HCT116 (cell line): ENCODE measurements at regions not wholly inside any gene's neighbourhood (a gene's known extent, or its start where the extent isn't known, plus 50 kb on each side); places are given as distances from the start of the nearest gene placed in this dataset.

Experiments
- ATAC-seq: fragments of 200-7000 bp; cut with Tn5 transposase; 2 replicates; pipeline ENCODE4 v1.9.1; 2020; ENCODE audit warnings: mild to moderate bottlenecking, moderate library complexity
- BruUV-seq: library from RNA; stranded (reverse); fragments of 400-500 nt; replicated peaks from 2 replicates; lab custom pipeline; 2021; lab: Mats Ljungman, UMichigan
- CTCF ChIA-PET: fragments of 300-600 bp; sonication (Branson Sonifier 250); formaldehyde crosslinking; loops from one replicate; lab custom pipeline; 2021; ENCODE audit warnings: antibody characterized with exemption; lab: Charles Lee
- POLR2A ChIA-PET: fragments of 300-600, 350-600 bp; sonication (Branson Sonifier 250); formaldehyde crosslinking; loops from one replicate; lab custom pipeline; 2021; ENCODE audit warnings: antibody characterized with exemption; lab: Charles Lee
- RAD21 ChIA-PET, 2 experiments: fragments of 300-600 bp; sonication (Branson Sonifier 250); formaldehyde crosslinking; loops; one replicate each; lab custom pipeline; 2023; ENCODE audit warnings: low total read pairs in 2 of 2; ENCODE audit not compliant: uncharacterized antibody in 2 of 2, unreplicated experiment in 2 of 2, low non-redundant PET in 1 of 2; lab: Charles Lee
- DNase-seq: peaks from one replicate; pipeline ENCODE4 v3.0.0-alpha.2; 2010; ENCODE audit warnings: low read depth, low spot score
- H2AFZ ChIP-seq: fragments of 200-600 bp; shearing (Covaris generic), sonication (generic); 2 replicates; pipeline ENCODE4 v1.6.1; 2017; ENCODE audit warnings: low read depth, mixed run types, mixed read lengths, antibody characterized with exemption, low read length; ENCODE audit not compliant: poor library complexity, severe bottlenecking
- H3K27ac ChIP-seq: 2 replicates; pipeline ENCODE4 v1.5.1; 2012; ENCODE audit warnings: low read depth, low read length
- H3K27me3 ChIP-seq: fragments of 200-600 bp; sonication (generic); 2 replicates; pipeline ENCODE4 v1.6.1; 2016; ENCODE audit warnings: mixed run types, low read length, mixed read lengths; ENCODE audit not compliant: insufficient read depth
- H3K36me3 ChIP-seq, 2 experiments: fragments of 200-500 bp in 1 of 2; fragments of 200-600 bp in 1 of 2; sonication (Bioruptor generic) in 1 of 2; sonication (generic) in 1 of 2; 2 replicates each; pipeline versions ENCODE4 v1.5.1 to v1.6.1; 2014 to 2016; ENCODE audit warnings: low read length in 2 of 2, inconsistent platforms in 1 of 2, mixed read lengths in 1 of 2, mixed run types in 1 of 2; ENCODE audit not compliant: insufficient read depth in 2 of 2, control insufficient read depth in 1 of 2
- H3K4me1 ChIP-seq, 2 experiments: fragments of 200-600 bp in 1 of 2; sonication (generic) in 1 of 2; 2 replicates each; pipeline versions ENCODE4 v1.5.1 to v1.6.1; 2012 to 2017; ENCODE audit warnings: low read length in 2 of 2, inconsistent platforms in 1 of 2, mild to moderate bottlenecking in 1 of 2, mixed read lengths in 1 of 2, mixed run types in 1 of 2, moderate library complexity in 1 of 2; ENCODE audit not compliant: insufficient read depth in 2 of 2, control insufficient read depth in 1 of 2
- H3K4me2 ChIP-seq: fragments of 200-600 bp; sonication (generic); 2 replicates; pipeline ENCODE4 v1.6.1; 2017; ENCODE audit warnings: mixed run types, low read length, mixed read lengths
- H3K4me3 ChIP-seq, 2 experiments: fragments of 200-600 bp in 1 of 2; sonication (generic) in 1 of 2; replicated peaks in 1 of 2; 2 replicates each; pipeline ENCODE4 v1.5.1; 2011 to 2016; ENCODE audit warnings: low read length in 2 of 2, control low read depth in 1 of 2, low read depth in 1 of 2, mild to moderate bottlenecking in 1 of 2, mixed read lengths in 1 of 2, mixed run types in 1 of 2
- H3K79me2 ChIP-seq: fragments of 200-600 bp; sonication (generic); 2 replicates; pipeline ENCODE4 v1.6.1; 2017; ENCODE audit warnings: mild to moderate bottlenecking, mixed run types, low read length, moderate library complexity, mixed read lengths; ENCODE audit not compliant: insufficient read depth
- H3K9ac ChIP-seq: fragments of 200-600 bp; sonication (generic); 2 replicates; pipeline ENCODE4 v1.6.1; 2016; ENCODE audit warnings: low read length, mixed read lengths
- H3K9me2 ChIP-seq: fragments of 200-600 bp; sonication (generic), shearing (Covaris generic); 2 replicates; pipeline ENCODE4 v1.6.1; 2017; ENCODE audit warnings: mixed run types, mild to moderate bottlenecking, moderate library complexity; ENCODE audit not compliant: insufficient read depth
- H3K9me3 ChIP-seq, 2 experiments: fragments of 200-500 bp in 1 of 2; fragments of 200-600 bp in 1 of 2; sonication (Bioruptor generic) in 1 of 2; sonication (generic) in 1 of 2; 2 replicates each; pipeline ENCODE4 v1.6.1; 2014 to 2017; ENCODE audit warnings: low read length in 2 of 2, mixed read lengths in 2 of 2, inconsistent platforms in 1 of 2, low read depth in 1 of 2, mild to moderate bottlenecking in 1 of 2, mixed run types in 1 of 2, moderate library complexity in 1 of 2; ENCODE audit not compliant: control insufficient read depth in 1 of 2, insufficient read depth in 1 of 2
- H4K20me1 ChIP-seq: fragments of 200-600 bp; sonication (generic), shearing (Covaris generic); 2 replicates; pipeline ENCODE4 v1.6.1; 2017; ENCODE audit warnings: mixed run types, mild to moderate bottlenecking, moderate library complexity; ENCODE audit not compliant: insufficient read depth
- CBX3 ChIP-seq: IDR thresholded peaks from 2 replicates; pipeline ENCODE4 v1.6.1; 2012; ENCODE audit warnings: low read depth
- CEBPB ChIP-seq: IDR thresholded peaks from 2 replicates; pipeline ENCODE4 v1.6.1; 2012; ENCODE audit warnings: low read depth
- ELF1 ChIP-seq: IDR thresholded peaks from 2 replicates; pipeline ENCODE4 v1.6.1; 2012; ENCODE audit warnings: low read depth, borderline replicate concordance
- EZH2phosphoT487 ChIP-seq: fragments of 200-600 bp; IDR thresholded peaks from 2 replicates; pipeline ENCODE4 v1.6.1; 2018; ENCODE audit warnings: antibody characterized with exemption, borderline replicate concordance
- FOSL1 ChIP-seq: IDR thresholded peaks from 2 replicates; pipeline ENCODE4 v1.6.1; 2012; ENCODE audit warnings: low read depth
- JUND ChIP-seq: IDR thresholded peaks from 2 replicates; pipeline ENCODE4 v1.6.1; 2012
- POLR2A ChIP-seq: IDR thresholded peaks from 2 replicates; pipeline ENCODE4 v1.7.0; 2011; ENCODE audit warnings: borderline replicate concordance; ENCODE audit not compliant: insufficient read depth, insufficient read length; ENCODE audit errors: extremely low read depth
- POLR2AphosphoS5 ChIP-seq: IDR thresholded peaks from 2 replicates; pipeline ENCODE4 v1.6.1; 2011; ENCODE audit warnings: mild to moderate bottlenecking, low read depth, low read length, moderate library complexity
- REST ChIP-seq: IDR thresholded peaks from 2 replicates; pipeline ENCODE4 v1.6.1; 2012; ENCODE audit warnings: low read depth
- SP1 ChIP-seq: IDR thresholded peaks from 2 replicates; pipeline ENCODE4 v1.6.1; 2012; ENCODE audit warnings: low read depth
- SRF ChIP-seq: IDR thresholded peaks from 2 replicates; pipeline ENCODE4 v1.6.1; 2012; ENCODE audit warnings: low read depth
- ZNF274 ChIP-seq: fragments of 200-500 bp; sonication (Bioruptor generic); IDR thresholded peaks from 2 replicates; pipeline ENCODE4 v1.6.1; 2014; ENCODE audit warnings: mild to moderate bottlenecking, low read depth, low read length, inconsistent platforms
- intact Hi-C: fragments of 100-400 bp; cut with micrococcal nuclease; formaldehyde crosslinking; loops from 2 replicates; pipeline ENCODE4 v1.10.0; 2022
- TF ChIP-seq, protein P1 (sequence below): IDR thresholded peaks from 2 replicates; pipeline ENCODE4 v1.6.1; 2011; ENCODE audit warnings: mild to moderate bottlenecking, low read length, moderate library complexity; ENCODE audit not compliant: insufficient replicate concordance; ENCODE audit errors: extremely low read depth
- TF ChIP-seq, protein P2 (sequence below): IDR thresholded peaks from 2 replicates; pipeline ENCODE4 v1.6.1; 2012
- TF ChIP-seq, protein P3 (sequence below), 3 experiments: fragments of 200-600 bp in 1 of 3; sonication (generic) in 1 of 3; IDR thresholded peaks in 2 of 3; conservative IDR thresholded peaks in 1 of 3; 2 replicates each; pipeline ENCODE4 v1.5.1; 2012 to 2017; ENCODE audit warnings: low read depth in 2 of 3, low read length in 2 of 3, antibody characterized with exemption in 1 of 3, borderline replicate concordance in 1 of 3, control low read depth in 1 of 3, mild to moderate bottlenecking in 1 of 3, mixed read lengths in 1 of 3, mixed run types in 1 of 3, moderate library complexity in 1 of 3; ENCODE audit not compliant: insufficient read depth in 1 of 3

DNA sequence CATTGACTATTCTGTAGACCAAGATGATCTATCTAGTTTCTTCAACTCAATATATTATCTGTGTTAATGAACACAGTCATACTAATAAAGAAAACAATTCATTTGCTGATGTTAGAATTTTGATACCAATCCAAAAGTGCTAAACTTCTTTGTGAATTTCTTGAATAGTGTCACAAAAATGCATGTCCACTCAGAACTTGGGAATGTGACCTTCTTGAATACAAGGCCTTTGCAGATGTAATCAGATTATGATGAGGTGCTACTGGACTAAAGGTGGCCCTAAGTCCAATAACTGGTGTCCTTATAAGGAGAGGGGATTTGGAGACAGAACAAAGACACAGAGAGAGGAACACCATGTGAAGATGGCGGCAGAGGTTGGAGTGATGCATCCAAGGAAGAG, 305.8 kb upstream of the ZP4 start (continued):
- no peak for TF ChIP-seq FOSL1
- TF ChIP-seq ZNF274: no peak
- no peak for TF ChIP-seq JUND

- Histone ChIP-seq H3K9me2 (no peaks in the 10 kb centered on the region), H3K27ac (no peak overlapping the region), H3K4me3 (no peak overlapping the region), H4K20me1 (no peaks in the 10 kb centered on the region), H3K9me3 (peaks cover 23 to 30% of the 10 kb centered on the region in 2 experiments; a peak in 2 of 4 replicates), H3K27me3 (no peaks in the 10 kb centered on the region), H2AFZ (no peak overlapping the region), H3K79me2 (no peaks in the 10 kb centered on the region), H3K36me3 (no peaks in the 10 kb centered on the region), H3K4me1 (no peaks in the 10 kb centered on the region), H3K9ac (no peak overlapping the region), H3K4me2 (no peak overlapping the region)
- intact Hi-C loops: no loop called here
- ATAC-seq (no peak), DNase-seq (no peak)
- BruUV-seq: no TSS peak
- CTCF ChIA-PET: no interaction called here
- POLR2A ChIA-PET: no interaction called here
- RAD21 ChIA-PET: no interaction called here
- TF ChIP-seq POLR2AphosphoS5 (no peak), FOSL1 (no peak), EZH2phosphoT487 (no peak), CBX3 (no peak), SP1 (no peak), CEBPB (no peak), POLR2A (no peak), REST (no peak), ELF1 (no peak), SRF (no peak)
- TF ChIP-seq, protein P1, sequence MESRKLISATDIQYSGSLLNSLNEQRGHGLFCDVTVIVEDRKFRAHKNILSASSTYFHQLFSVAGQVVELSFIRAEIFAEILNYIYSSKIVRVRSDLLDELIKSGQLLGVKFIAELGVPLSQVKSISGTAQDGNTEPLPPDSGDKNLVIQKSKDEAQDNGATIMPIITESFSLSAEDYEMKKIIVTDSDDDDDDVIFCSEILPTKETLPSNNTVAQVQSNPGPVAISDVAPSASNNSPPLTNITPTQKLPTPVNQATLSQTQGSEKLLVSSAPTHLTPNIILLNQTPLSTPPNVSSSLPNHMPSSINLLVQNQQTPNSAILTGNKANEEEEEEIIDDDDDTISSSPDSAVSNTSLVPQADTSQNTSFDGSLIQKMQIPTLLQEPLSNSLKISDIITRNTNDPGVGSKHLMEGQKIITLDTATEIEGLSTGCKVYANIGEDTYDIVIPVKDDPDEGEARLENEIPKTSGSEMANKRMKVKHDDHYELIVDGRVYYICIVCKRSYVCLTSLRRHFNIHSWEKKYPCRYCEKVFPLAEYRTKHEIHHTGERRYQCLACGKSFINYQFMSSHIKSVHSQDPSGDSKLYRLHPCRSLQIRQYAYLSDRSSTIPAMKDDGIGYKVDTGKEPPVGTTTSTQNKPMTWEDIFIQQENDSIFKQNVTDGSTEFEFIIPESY: no peak
- TF ChIP-seq, protein P2, sequence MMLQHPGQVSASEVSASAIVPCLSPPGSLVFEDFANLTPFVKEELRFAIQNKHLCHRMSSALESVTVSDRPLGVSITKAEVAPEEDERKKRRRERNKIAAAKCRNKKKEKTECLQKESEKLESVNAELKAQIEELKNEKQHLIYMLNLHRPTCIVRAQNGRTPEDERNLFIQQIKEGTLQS: no peak
- TF ChIP-seq, protein P3, sequence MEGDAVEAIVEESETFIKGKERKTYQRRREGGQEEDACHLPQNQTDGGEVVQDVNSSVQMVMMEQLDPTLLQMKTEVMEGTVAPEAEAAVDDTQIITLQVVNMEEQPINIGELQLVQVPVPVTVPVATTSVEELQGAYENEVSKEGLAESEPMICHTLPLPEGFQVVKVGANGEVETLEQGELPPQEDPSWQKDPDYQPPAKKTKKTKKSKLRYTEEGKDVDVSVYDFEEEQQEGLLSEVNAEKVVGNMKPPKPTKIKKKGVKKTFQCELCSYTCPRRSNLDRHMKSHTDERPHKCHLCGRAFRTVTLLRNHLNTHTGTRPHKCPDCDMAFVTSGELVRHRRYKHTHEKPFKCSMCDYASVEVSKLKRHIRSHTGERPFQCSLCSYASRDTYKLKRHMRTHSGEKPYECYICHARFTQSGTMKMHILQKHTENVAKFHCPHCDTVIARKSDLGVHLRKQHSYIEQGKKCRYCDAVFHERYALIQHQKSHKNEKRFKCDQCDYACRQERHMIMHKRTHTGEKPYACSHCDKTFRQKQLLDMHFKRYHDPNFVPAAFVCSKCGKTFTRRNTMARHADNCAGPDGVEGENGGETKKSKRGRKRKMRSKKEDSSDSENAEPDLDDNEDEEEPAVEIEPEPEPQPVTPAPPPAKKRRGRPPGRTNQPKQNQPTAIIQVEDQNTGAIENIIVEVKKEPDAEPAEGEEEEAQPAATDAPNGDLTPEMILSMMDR (IDR thresholded peaks at IDR 0.05 in 2 of 3, conservative IDR thresholded peaks at IDR 0.05 in 1 of 3; ENCODE audit: borderline replicate concordance in 1 of 3, insufficient read depth in 1 of 3, low read depth in 2 of 3, low read length in 2 of 3): no peak
Observed at GRCh38 chr1:238191170-238191569, 300.4 kb upstream of the ZP4 start.
